ENCODE measurements at regions not wholly inside any gene's neighbourhood (a gene's known extent, or its start where the extent isn't known, plus 50 kb on each side); places are given as distances from the start of the nearest gene placed in this dataset.

GRCh38 chrX:51006064-51006463, 95.5 kb downstream of the BMP15 start:
- TF ChIP-seq CTCF (IDR thresholded peaks at IDR 0.05): no peak
- no peak for TF ChIP-seq POLR2AphosphoS5 (IDR thresholded peaks at IDR 0.05; ENCODE audit: low read depth, low read length)
- TF ChIP-seq REST (IDR thresholded peaks at IDR 0.05; ENCODE audit: insufficient read depth in 1 of 2, low read depth in 2 of 2, low read length in 1 of 2): no peak
- no peak for TF ChIP-seq TCF7L2 (IDR thresholded peaks at IDR 0.05; ENCODE audit: low read depth, low read length)
